CD14-positive monocyte (primary cell): ENCODE measurements at regions not wholly inside any gene's neighbourhood (a gene's known extent, or its start where the extent isn't known, plus 50 kb on each side); places are given as distances from the start of the nearest gene placed in this dataset.

ENCODE experiments used
- DNase-seq, 3 donors: peaks; one replicate each; pipeline ENCODE4 v3.0.0-alpha.2; 2011 to 2022
- H2AFZ ChIP-seq: 2 replicates; pipeline ENCODE4 v1.6.0; 2012; ENCODE audit warnings: mild to moderate bottlenecking, low read depth, low read length, inconsistent platforms; ENCODE audit not compliant: insufficient read depth, poor library complexity, severe bottlenecking
- H3K27ac ChIP-seq, 2 donors: 1 replicate in 1 of 2; 2 replicates in 1 of 2; pipeline ENCODE4 v1.5.1; 2012 to 2013; ENCODE audit warnings: low read length in 2 of 2, control low read depth in 1 of 2, inconsistent platforms in 1 of 2, low read depth in 1 of 2, mild to moderate bottlenecking in 1 of 2
- H3K27me3 ChIP-seq, 2 donors: one replicate each; pipeline versions ENCODE4 v1.6.0 to v1.6.1; 2011 to 2013; ENCODE audit warnings: low read length in 2 of 2; ENCODE audit not compliant: control insufficient read depth in 2 of 2, insufficient read depth in 2 of 2
- H3K36me3 ChIP-seq, 2 donors: replicated peaks in 1 of 2; 1 replicate in 1 of 2; 2 replicates in 1 of 2; pipeline versions ENCODE4 v1.5.1 to v1.6.1; 2012 to 2013; ENCODE audit warnings: low read length in 2 of 2, control low read depth in 1 of 2, inconsistent platforms in 1 of 2, mild to moderate bottlenecking in 1 of 2; ENCODE audit not compliant: insufficient read depth in 2 of 2, control insufficient read depth in 1 of 2
- H3K4me1 ChIP-seq, 2 donors: 1 replicate in 1 of 2; 2 replicates in 1 of 2; pipeline versions ENCODE4 v1.5.1 to v1.6.1; 2012 to 2013; ENCODE audit warnings: low read length in 2 of 2, control low read depth in 1 of 2, inconsistent platforms in 1 of 2, mild to moderate bottlenecking in 1 of 2, moderate library complexity in 1 of 2; ENCODE audit not compliant: insufficient read depth in 2 of 2, control insufficient read depth in 1 of 2
- H3K4me2 ChIP-seq: replicated peaks from 2 replicates; pipeline ENCODE3; 2012; ENCODE audit warnings: low read length, moderate library complexity, mild to moderate bottlenecking; ENCODE audit not compliant: poor library complexity, severe bottlenecking; ENCODE audit errors: extremely low read depth
- H3K4me3 ChIP-seq, 3 experiments: fragments of 200-600 bp in 1 of 3; sonication (generic) in 1 of 3; replicated peaks in 1 of 3; 1 replicate in 2 of 3; 2 replicates in 1 of 3; pipeline ENCODE4 v1.5.1; 2011 to 2013; ENCODE audit warnings: low read length in 3 of 3, mild to moderate bottlenecking in 3 of 3, control low read depth in 2 of 3, low read depth in 2 of 3, inconsistent platforms in 1 of 3, moderate library complexity in 1 of 3
- H3K79me2 ChIP-seq: 2 replicates; pipeline ENCODE4 v1.6.0; 2012; ENCODE audit warnings: mild to moderate bottlenecking, control low read depth, inconsistent platforms, low read length, moderate library complexity; ENCODE audit not compliant: insufficient read depth
- H3K9ac ChIP-seq: 2 replicates; pipeline ENCODE4 v1.6.0; 2017; ENCODE audit warnings: low read length, mild to moderate bottlenecking; ENCODE audit not compliant: insufficient read depth, poor library complexity, severe bottlenecking
- H3K9me3 ChIP-seq, 2 donors: replicated peaks in 1 of 2; 1 replicate in 1 of 2; 2 replicates in 1 of 2; pipeline versions ENCODE4 v1.5.1 to v1.6.1; 2012 to 2013; ENCODE audit warnings: low read length in 2 of 2, control low read depth in 1 of 2; ENCODE audit not compliant: control insufficient read depth in 1 of 2, insufficient read depth in 1 of 2
- H4K20me1 ChIP-seq: 2 replicates; pipeline ENCODE4 v1.6.0; 2012; ENCODE audit warnings: mild to moderate bottlenecking, low read length, control low read depth, moderate library complexity; ENCODE audit not compliant: insufficient read depth
- H3K27ac Mint-ChIP-seq, 7 donors: one replicate each; pipeline ENCODE4 v1.8.0; 2020; ENCODE audit warnings: mild to moderate bottlenecking in 7 of 7, mixed read lengths in 7 of 7, moderate library complexity in 6 of 7, inconsistent platforms in 2 of 7
- H3K27me3 Mint-ChIP-seq, 3 donors: one replicate each; pipeline ENCODE4 v1.8.0; 2021 to 2022; ENCODE audit warnings: low read depth in 3 of 3, mild to moderate bottlenecking in 3 of 3, mixed read lengths in 3 of 3, moderate library complexity in 3 of 3, inconsistent platforms in 1 of 3
- H3K36me3 Mint-ChIP-seq, 2 donors: one replicate each; pipeline ENCODE4 v1.8.0; 2020; ENCODE audit warnings: mixed read lengths in 2 of 2, inconsistent platforms in 1 of 2, mild to moderate bottlenecking in 1 of 2
- H3K4me1 Mint-ChIP-seq: one replicate; pipeline ENCODE4 v1.8.0; 2020; ENCODE audit warnings: mild to moderate bottlenecking, mixed read lengths
- H3K4me3 Mint-ChIP-seq, 2 donors: one replicate each; pipeline ENCODE4 v1.8.0; 2020; ENCODE audit warnings: mild to moderate bottlenecking in 2 of 2, mixed read lengths in 2 of 2, moderate library complexity in 1 of 2
- H3K9me3 Mint-ChIP-seq, 7 donors: one replicate each; pipeline ENCODE4 v1.8.0; 2020 to 2022; ENCODE audit warnings: mixed read lengths in 7 of 7, mild to moderate bottlenecking in 6 of 7, moderate library complexity in 6 of 7, inconsistent platforms in 2 of 7
- WGBS: methylation state at CpG from one replicate; pipeline ENCODE4 v1.1.5; 2013; ENCODE audit warnings: missing lambda C conversion rate; ENCODE audit not compliant: insufficient coverage; 5-methylcytosine and 5-hydroxymethylcytosine counted together
- intact Hi-C, 2 donors: fragments of 100-400 bp; cut with micrococcal nuclease; formaldehyde crosslinking; loops; one replicate each; pipeline versions ENCODE4 v1.15.0 to v1.15.1; 2023
- TF ChIP-seq, protein P1 (sequence below): fragments of 200-600 bp; IDR thresholded peaks from one replicate; pipeline ENCODE4 v1.8.0; 2022; ENCODE audit warnings: antibody characterized with exemption, mild to moderate bottlenecking

DNA sequence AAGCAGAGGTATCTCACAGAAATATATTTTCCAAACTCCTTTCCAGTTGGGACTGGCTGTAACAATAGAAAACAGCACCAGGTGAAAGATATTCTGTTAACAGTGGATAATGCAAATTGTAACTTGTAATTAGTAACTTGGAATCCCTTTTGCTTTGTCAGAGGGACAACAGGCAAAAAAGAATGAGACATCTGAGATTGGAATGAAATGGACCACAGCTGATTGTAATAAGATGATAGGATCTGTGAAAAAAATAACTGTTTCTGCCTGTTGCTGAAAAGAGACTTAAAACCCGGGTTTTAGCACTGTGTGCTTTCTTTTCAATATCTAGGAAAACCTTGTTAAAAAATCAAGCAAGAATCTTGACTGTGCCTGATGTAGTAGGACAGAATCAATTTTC, 655.7 kb downstream of the METTL15 start:
- Mint-ChIP-seq H3K4me1 (no peaks in the 10 kb centered on the region), H3K36me3 (no peaks in the 10 kb centered on the region), H3K27ac (no peak overlapping the region), H3K4me3 (no peak overlapping the region), H3K27me3 (peaks cover 0 to 1% (median 0%) of the 10 kb centered on the region in 3 donors), H3K9me3 (peaks cover 0 to 22% (median 7%) of the 10 kb centered on the region in 7 donors)
- DNase-seq = no peak
- H4K20me1 ChIP-seq = no peaks in the 10 kb centered on the region
- H3K79me2 ChIP-seq = no peaks in the 10 kb centered on the region
- no peak overlapping the region for H3K27ac ChIP-seq
- H3K4me3 ChIP-seq = no peak overlapping the region
- H3K9me3 ChIP-seq = peaks cover 22 to 23% of the 10 kb centered on the region in 2 donors
- H3K27me3 ChIP-seq = no peaks in the 10 kb centered on the region
- H3K36me3 ChIP-seq = no peaks in the 10 kb centered on the region
- no peak overlapping the region for H3K4me2 ChIP-seq
- WGBS = no CpG with 5 or more reads among the region's 1 CpG
- intact Hi-C loops = no loop called here
- H2AFZ ChIP-seq = no peak overlapping the region
- H3K9ac ChIP-seq = no peak overlapping the region
- H3K4me1 ChIP-seq = no peaks in the 10 kb centered on the region
- TF ChIP-seq, protein P1, sequence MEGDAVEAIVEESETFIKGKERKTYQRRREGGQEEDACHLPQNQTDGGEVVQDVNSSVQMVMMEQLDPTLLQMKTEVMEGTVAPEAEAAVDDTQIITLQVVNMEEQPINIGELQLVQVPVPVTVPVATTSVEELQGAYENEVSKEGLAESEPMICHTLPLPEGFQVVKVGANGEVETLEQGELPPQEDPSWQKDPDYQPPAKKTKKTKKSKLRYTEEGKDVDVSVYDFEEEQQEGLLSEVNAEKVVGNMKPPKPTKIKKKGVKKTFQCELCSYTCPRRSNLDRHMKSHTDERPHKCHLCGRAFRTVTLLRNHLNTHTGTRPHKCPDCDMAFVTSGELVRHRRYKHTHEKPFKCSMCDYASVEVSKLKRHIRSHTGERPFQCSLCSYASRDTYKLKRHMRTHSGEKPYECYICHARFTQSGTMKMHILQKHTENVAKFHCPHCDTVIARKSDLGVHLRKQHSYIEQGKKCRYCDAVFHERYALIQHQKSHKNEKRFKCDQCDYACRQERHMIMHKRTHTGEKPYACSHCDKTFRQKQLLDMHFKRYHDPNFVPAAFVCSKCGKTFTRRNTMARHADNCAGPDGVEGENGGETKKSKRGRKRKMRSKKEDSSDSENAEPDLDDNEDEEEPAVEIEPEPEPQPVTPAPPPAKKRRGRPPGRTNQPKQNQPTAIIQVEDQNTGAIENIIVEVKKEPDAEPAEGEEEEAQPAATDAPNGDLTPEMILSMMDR = no peak

DNA sequence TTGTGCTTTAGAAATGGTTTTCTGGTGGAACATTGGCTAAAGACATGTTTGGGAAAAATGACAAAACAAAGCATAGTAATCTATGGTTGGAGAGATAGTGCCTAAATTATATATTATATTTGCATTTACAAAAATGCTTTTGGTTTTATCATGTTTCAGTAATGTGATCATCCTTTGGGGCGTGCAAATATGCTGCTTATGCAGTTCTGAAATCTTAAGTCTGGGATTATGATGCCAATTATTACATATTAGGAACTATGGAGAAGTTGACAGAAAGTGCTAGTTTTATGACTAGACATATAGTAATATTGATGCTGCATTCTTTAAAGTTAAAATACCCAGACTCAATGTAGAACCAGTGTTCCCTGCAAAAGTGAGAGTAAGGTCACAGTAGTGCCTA, 655.0 kb downstream of the METTL15 start:
- Mint-ChIP-seq H3K27ac (no peak overlapping the region), H3K36me3 (no peaks in the 10 kb centered on the region), H3K9me3 (peaks cover 0 to 25% (median 7%) of the 10 kb centered on the region in 7 donors), H3K27me3 (peaks cover 0 to 1% (median 0%) of the 10 kb centered on the region in 3 donors), H3K4me1 (no peaks in the 10 kb centered on the region), H3K4me3 (no peak overlapping the region)
- Histone ChIP-seq H3K36me3 (no peaks in the 10 kb centered on the region), H3K27me3 (no peaks in the 10 kb centered on the region), H3K9me3 (peaks cover 22 to 23% of the 10 kb centered on the region in 2 donors), H3K27ac (no peak overlapping the region), H3K4me2 (no peak overlapping the region), H3K4me1 (no peaks in the 10 kb centered on the region), H4K20me1 (no peaks in the 10 kb centered on the region), H2AFZ (no peak overlapping the region), H3K4me3 (no peak overlapping the region), H3K9ac (no peak overlapping the region), H3K79me2 (no peaks in the 10 kb centered on the region)
- TF ChIP-seq, protein P1 = no peak
- DNase-seq = no peak
- no CpG with 5 or more reads among the region's 1 CpG for WGBS
- intact Hi-C loops = no loop called here
